Spleen (tissue), 11 donors: ENCODE measurements at regions not wholly inside any gene's neighbourhood (a gene's known extent, or its start where the extent isn't known, plus 50 kb on each side); places are given as distances from the start of the nearest gene placed in this dataset.

Source experiments
- DNase-seq: peaks from one replicate; pipeline ENCODE4 v3.0.0-alpha.2; 2020
- H3K27ac ChIP-seq, 8 donors: fragments of 200-600 bp; sonication (generic) in 7 of 8; 1 replicate in 4 of 8; 2 replicates in 4 of 8; pipeline versions ENCODE4 v1.5.0 to v1.8.0; 2016 to 2021; ENCODE audit warnings: inconsistent platforms in 4 of 8, mild to moderate bottlenecking in 4 of 8, moderate library complexity in 1 of 8
- H3K27me3 ChIP-seq, 7 donors: fragments of 200-600 bp; sonication (generic) in 6 of 7; replicated peaks in 1 of 7; 1 replicate in 4 of 7; 2 replicates in 3 of 7; pipeline versions ENCODE4 v1.5.0 to v1.8.0; 2016 to 2021; ENCODE audit warnings: inconsistent platforms in 3 of 7, mild to moderate bottlenecking in 1 of 7
- H3K36me3 ChIP-seq, 6 donors: fragments of 200-600 bp; sonication (generic) in 5 of 6; 1 replicate in 4 of 6; 2 replicates in 2 of 6; pipeline versions ENCODE4 v1.5.0 to v1.8.0; 2016 to 2021; ENCODE audit warnings: inconsistent platforms in 2 of 6
- H3K4me1 ChIP-seq, 6 donors: fragments of 200-600 bp; sonication (generic) in 5 of 6; 1 replicate in 3 of 6; 2 replicates in 3 of 6; pipeline versions ENCODE4 v1.5.0 to v1.8.0; 2016 to 2021; ENCODE audit warnings: inconsistent platforms in 3 of 6
- H3K4me3 ChIP-seq, 8 donors: fragments of 200-600 bp; sonication (generic) in 7 of 8; 1 replicate in 4 of 8; 2 replicates in 4 of 8; pipeline versions ENCODE4 v1.5.0 to v1.8.0; 2016 to 2021; ENCODE audit warnings: inconsistent platforms in 4 of 8, mild to moderate bottlenecking in 4 of 8, moderate library complexity in 2 of 8
- H3K9me3 ChIP-seq, 8 donors: fragments of 200-600 bp; sonication (generic) in 7 of 8; 1 replicate in 4 of 8; 2 replicates in 4 of 8; pipeline versions ENCODE4 v1.5.0 to v1.8.0; 2016 to 2021; ENCODE audit warnings: inconsistent platforms in 4 of 8
- CTCF ChIP-seq, 11 experiments: fragments of 200-600 bp in 7 of 11; fragments of 450-650 bp in 4 of 11; sonication (generic) in 4 of 11; IDR thresholded peaks in 8 of 11; conservative IDR thresholded peaks in 3 of 11; 1 replicate in 7 of 11; 2 replicates in 4 of 11; pipeline versions ENCODE4 v1.4.0 to v1.8.0; 2016 to 2021; ENCODE audit warnings: antibody characterized with exemption in 11 of 11, inconsistent platforms in 4 of 11, mild to moderate bottlenecking in 1 of 11
- POLR2A ChIP-seq, 3 donors: fragments of 450-650 bp; IDR thresholded peaks; one replicate each; pipeline ENCODE4 v1.5.1; 2017; ENCODE audit warnings: antibody characterized with exemption in 3 of 3, mild to moderate bottlenecking in 1 of 3
- POLR2AphosphoS5 ChIP-seq, 3 donors: sonication (generic); formaldehyde crosslinking; IDR thresholded peaks; one replicate each; pipeline ENCODE4 v1.5.1; 2017; ENCODE audit warnings: antibody characterized with exemption in 3 of 3
- WGBS, 5 donors: extraction: QIAGEN DNeasy Blood & Tissue Kit in 3 of 5; methylation state at CpG; one replicate each; pipeline versions ENCODE4 v1.1.5 to v1.1.7; 2013 to 2018; 5-methylcytosine and 5-hydroxymethylcytosine counted together
- intact Hi-C: fragments of 100-400 bp; cut with DNase I; formaldehyde crosslinking; loops from one replicate; pipeline ENCODE4 v1.15.0; 2023; ENCODE audit warnings: low total_unique reads
- donor health status: healthy with polysubstance abuse.
- donor health status: DM: no; HTN: no; CAD: no; lungs with moderate emphysema.
- donor health status: DM: no; HTN: no; CAD: no.
- donor health status: Bipolar disorder and iron deficiency.
- donor health status: healthy.
- donor health status: DM: no; HTN: no; CAD: no.
- donor health status: DM: yes; HTN: yes; CAD: no.

DNA sequence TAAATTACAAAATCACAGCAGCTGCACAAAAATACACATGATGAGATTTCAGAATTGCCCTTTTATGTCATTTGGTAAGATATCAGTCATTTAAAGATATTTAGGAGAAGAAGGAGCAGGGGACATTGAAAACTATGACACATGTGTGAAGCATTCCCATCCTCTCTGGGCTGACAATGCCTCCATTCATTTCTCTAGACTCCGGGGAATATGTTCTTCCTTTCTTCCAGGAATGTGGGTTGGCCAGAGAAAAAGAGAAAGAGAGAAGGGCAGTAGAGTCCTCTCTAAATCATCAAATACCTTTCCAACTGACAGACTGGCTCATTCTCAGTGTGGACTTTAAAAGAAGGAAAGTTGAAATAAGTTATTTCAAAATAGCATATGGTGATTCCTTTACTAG, 205.6 kb upstream of the ADAMTSL1 start:
- H3K27ac ChIP-seq, result no peak overlapping the region
- no peak overlapping the region for H3K4me3 ChIP-seq
- H3K9me3 ChIP-seq, result peaks cover 0 to 14% (median 9%) of the 10 kb centered on the region in 8 donors
- TF ChIP-seq POLR2AphosphoS5 (IDR thresholded peaks at IDR 0.05) (no peak), POLR2A (IDR thresholded peaks at IDR 0.05) (no peak), CTCF (IDR thresholded peaks at IDR 0.05 in 8 of 11, conservative IDR thresholded peaks at IDR 0.05 in 3 of 11) (no peak)
- no peaks in the 10 kb centered on the region for H3K4me1 ChIP-seq
- no peaks in the 10 kb centered on the region for H3K27me3 ChIP-seq
- intact Hi-C loops, result no loop called here
- 0 to 69% (median 47%) methylated on average over 1 of the region's 1 CpG for WGBS, 5 donors
- no peaks in the 10 kb centered on the region for H3K36me3 ChIP-seq
- no peak for DNase-seq

- TF ChIP-seq CTCF (IDR thresholded peaks at IDR 0.05 in 8 of 11, conservative IDR thresholded peaks at IDR 0.05 in 3 of 11), result no peak
- TF ChIP-seq POLR2A (IDR thresholded peaks at IDR 0.05), result no peak
- TF ChIP-seq POLR2AphosphoS5 (IDR thresholded peaks at IDR 0.05), result no peak
- H3K36me3 ChIP-seq, result no peaks in the 10 kb centered on the region
- H3K9me3 ChIP-seq, result peaks cover 0 to 22% (median 13%) of the 10 kb centered on the region in 8 donors
- intact Hi-C loops, result no loop called here
- H3K27ac ChIP-seq, result no peak overlapping the region
- DNase-seq, result no peak
- no peak overlapping the region for H3K4me3 ChIP-seq
- H3K27me3 ChIP-seq, result no peaks in the 10 kb centered on the region
- H3K4me1 ChIP-seq, result no peaks in the 10 kb centered on the region
Measured at GRCh38 chr9:18269561-18269960, 204.4 kb upstream of the ADAMTSL1 start.

GRCh38 chr9:18274693-18275092, 199.3 kb upstream of the ADAMTSL1 start:
- H3K27ac ChIP-seq, result no peak overlapping the region
- TF ChIP-seq CTCF (IDR thresholded peaks at IDR 0.05 in 8 of 11, conservative IDR thresholded peaks at IDR 0.05 in 3 of 11) (no peak), POLR2A (IDR thresholded peaks at IDR 0.05) (no peak), POLR2AphosphoS5 (IDR thresholded peaks at IDR 0.05) (no peak)
- H3K9me3 ChIP-seq, result peaks cover 0 to 40% (median 27%) of the 10 kb centered on the region in 8 donors
- H3K4me3 ChIP-seq, result no peak overlapping the region
- H3K4me1 ChIP-seq, result no peaks in the 10 kb centered on the region
- H3K27me3 ChIP-seq, result no peaks in the 10 kb centered on the region
- WGBS, 5 donors, result 31 to 42% (median 34%) methylated on average over 1 of the region's 1 CpG
- intact Hi-C loops, result no loop called here
- no peak for DNase-seq
- no peaks in the 10 kb centered on the region for H3K36me3 ChIP-seq

DNA sequence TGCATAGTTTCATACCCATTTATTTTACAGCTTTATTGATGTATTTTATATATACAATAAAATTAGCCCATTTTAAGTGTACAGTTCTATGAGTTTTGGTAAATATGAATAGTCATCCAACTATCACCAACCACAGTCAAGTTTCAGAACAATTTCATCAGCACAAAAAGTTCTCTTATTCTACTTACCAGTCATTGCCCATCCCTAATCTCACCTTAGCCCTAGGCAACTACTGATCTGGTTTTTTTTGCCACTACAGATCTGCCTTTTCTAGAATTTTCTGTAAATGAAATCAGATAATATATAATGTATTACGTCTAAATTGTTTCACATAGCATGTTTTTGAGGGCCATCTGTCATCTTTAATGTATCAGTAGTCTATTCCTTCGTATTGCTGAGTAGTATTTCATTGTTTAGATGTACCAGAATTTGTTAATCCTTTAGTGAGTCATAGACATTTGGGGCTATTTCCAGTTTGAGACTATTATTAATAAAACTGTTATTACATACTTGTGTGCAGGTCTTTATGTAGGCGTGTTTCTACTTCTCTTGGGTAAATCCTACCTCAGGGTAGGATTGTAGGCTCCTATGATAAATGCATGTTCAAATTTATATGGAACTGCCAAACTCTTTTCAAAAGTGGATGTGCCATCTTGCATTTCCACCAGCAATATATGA, 198.5 kb upstream of the ADAMTSL1 start:
- no peaks in the 10 kb centered on the region for H3K4me1 ChIP-seq
- intact Hi-C loops, result no loop called here
- H3K9me3 ChIP-seq, result peaks cover 0 to 40% (median 28%) of the 10 kb centered on the region in 8 donors
- no peak for DNase-seq
- no peaks in the 10 kb centered on the region for H3K36me3 ChIP-seq
- H3K27me3 ChIP-seq, result no peaks in the 10 kb centered on the region
- H3K27ac ChIP-seq, result no peak overlapping the region
- 81 to 91% (median 83%) methylated on average over 3 of the region's 3 CpGs for WGBS, 5 donors
- no peak for TF ChIP-seq POLR2AphosphoS5 (IDR thresholded peaks at IDR 0.05)
- TF ChIP-seq CTCF (IDR thresholded peaks at IDR 0.05 in 8 of 11, conservative IDR thresholded peaks at IDR 0.05 in 3 of 11), result no peak
- TF ChIP-seq POLR2A (IDR thresholded peaks at IDR 0.05), result no peak
- no peak overlapping the region for H3K4me3 ChIP-seq
